IMR-90 (cell line): ENCODE measurements at regions not wholly inside any gene's neighbourhood (a gene's known extent, or its start where the extent isn't known, plus 50 kb on each side); places are given as distances from the start of the nearest gene placed in this dataset.

Experiments used
- POLR2A ChIP-seq: IDR thresholded peaks from 2 replicates; pipeline ENCODE4 v1.6.1; 2012; ENCODE audit warnings: mild to moderate bottlenecking, low read depth, low read length
- TF ChIP-seq, protein P1 (sequence below): conservative IDR thresholded peaks from 2 replicates; pipeline ENCODE4 v1.5.1; 2012; ENCODE audit warnings: mild to moderate bottlenecking, low read depth, low read length, improper control_type of control experiment

GRCh38 chr6:80543598-80544222 lies 437.2 kb downstream of the BCKDHB start:
- TF ChIP-seq, protein P1, sequence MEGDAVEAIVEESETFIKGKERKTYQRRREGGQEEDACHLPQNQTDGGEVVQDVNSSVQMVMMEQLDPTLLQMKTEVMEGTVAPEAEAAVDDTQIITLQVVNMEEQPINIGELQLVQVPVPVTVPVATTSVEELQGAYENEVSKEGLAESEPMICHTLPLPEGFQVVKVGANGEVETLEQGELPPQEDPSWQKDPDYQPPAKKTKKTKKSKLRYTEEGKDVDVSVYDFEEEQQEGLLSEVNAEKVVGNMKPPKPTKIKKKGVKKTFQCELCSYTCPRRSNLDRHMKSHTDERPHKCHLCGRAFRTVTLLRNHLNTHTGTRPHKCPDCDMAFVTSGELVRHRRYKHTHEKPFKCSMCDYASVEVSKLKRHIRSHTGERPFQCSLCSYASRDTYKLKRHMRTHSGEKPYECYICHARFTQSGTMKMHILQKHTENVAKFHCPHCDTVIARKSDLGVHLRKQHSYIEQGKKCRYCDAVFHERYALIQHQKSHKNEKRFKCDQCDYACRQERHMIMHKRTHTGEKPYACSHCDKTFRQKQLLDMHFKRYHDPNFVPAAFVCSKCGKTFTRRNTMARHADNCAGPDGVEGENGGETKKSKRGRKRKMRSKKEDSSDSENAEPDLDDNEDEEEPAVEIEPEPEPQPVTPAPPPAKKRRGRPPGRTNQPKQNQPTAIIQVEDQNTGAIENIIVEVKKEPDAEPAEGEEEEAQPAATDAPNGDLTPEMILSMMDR: no peak
- no peak for TF ChIP-seq POLR2A
